Suprapubic skin (tissue), 4 donors: ENCODE measurements at regions not wholly inside any gene's neighbourhood (a gene's known extent, or its start where the extent isn't known, plus 50 kb on each side); places are given as distances from the start of the nearest gene placed in this dataset.
"Not testable (repeated sequence)": the region's sequence is repeated elsewhere in the genome, so short reads cannot be mapped to it uniquely, and the experiment has no call there.

Experiments
- EP300 ChIP-seq: sonication (generic); formaldehyde crosslinking; IDR thresholded peaks from one replicate; pipeline ENCODE4 v1.6.1; 2017; ENCODE audit warnings: antibody characterized with exemption
- POLR2A ChIP-seq, 2 donors: fragments of 450-650 bp; IDR thresholded peaks; one replicate each; pipeline ENCODE4 v1.6.1; 2017; ENCODE audit warnings: antibody characterized with exemption in 2 of 2, mild to moderate bottlenecking in 2 of 2, moderate library complexity in 2 of 2
- POLR2AphosphoS5 ChIP-seq, 3 donors: sonication (generic); formaldehyde crosslinking; IDR thresholded peaks; one replicate each; pipeline ENCODE4 v1.6.1; 2017; ENCODE audit warnings: antibody characterized with exemption in 3 of 3
- TF ChIP-seq, protein P1 (sequence below), 2 donors: fragments of 200-600 bp in 1 of 2; fragments of 450-650 bp in 1 of 2; sonication (generic) in 1 of 2; IDR thresholded peaks; one replicate each; pipeline ENCODE4 v1.5.1; 2016 to 2019; ENCODE audit warnings: antibody characterized with exemption in 2 of 2, mild to moderate bottlenecking in 1 of 2, moderate library complexity in 1 of 2

DNA sequence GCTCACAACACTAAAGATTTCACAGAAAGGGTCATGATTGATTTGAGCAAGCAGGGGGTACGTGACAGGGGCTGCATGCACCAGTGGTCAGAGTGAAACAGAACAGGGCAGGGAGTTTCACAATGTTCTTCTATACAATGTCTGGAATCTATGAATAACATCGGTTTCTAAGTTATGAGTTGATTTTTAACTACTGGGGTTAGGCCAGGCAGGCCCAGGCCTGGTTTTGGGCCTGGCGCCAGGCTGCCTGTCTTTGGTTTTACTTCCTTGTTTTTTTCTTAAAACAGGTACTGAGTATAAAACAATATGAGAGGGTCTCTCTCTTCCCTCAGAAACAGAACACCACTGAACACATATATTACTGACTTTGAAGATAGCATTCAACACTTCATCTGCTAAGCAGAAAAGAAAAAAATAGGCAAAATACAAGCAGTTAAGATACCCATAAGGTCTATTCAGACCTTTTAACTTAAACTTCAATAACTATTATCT is 355.0 kb upstream of the MAGEB16 start:
- TF ChIP-seq, protein P1, sequence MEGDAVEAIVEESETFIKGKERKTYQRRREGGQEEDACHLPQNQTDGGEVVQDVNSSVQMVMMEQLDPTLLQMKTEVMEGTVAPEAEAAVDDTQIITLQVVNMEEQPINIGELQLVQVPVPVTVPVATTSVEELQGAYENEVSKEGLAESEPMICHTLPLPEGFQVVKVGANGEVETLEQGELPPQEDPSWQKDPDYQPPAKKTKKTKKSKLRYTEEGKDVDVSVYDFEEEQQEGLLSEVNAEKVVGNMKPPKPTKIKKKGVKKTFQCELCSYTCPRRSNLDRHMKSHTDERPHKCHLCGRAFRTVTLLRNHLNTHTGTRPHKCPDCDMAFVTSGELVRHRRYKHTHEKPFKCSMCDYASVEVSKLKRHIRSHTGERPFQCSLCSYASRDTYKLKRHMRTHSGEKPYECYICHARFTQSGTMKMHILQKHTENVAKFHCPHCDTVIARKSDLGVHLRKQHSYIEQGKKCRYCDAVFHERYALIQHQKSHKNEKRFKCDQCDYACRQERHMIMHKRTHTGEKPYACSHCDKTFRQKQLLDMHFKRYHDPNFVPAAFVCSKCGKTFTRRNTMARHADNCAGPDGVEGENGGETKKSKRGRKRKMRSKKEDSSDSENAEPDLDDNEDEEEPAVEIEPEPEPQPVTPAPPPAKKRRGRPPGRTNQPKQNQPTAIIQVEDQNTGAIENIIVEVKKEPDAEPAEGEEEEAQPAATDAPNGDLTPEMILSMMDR (IDR thresholded peaks at IDR 0.05) = not testable (repeated sequence)
- not testable (repeated sequence) for TF ChIP-seq POLR2AphosphoS5 (IDR thresholded peaks at IDR 0.05); POLR2A (IDR thresholded peaks at IDR 0.05); EP300
